Erythroblast (primary cell): ENCODE measurements at regions not wholly inside any gene's neighbourhood (a gene's known extent, or its start where the extent isn't known, plus 50 kb on each side); places are given as distances from the start of the nearest gene placed in this dataset.

Experiments used
- GATA1 ChIP-seq: IDR thresholded peaks from 2 replicates; pipeline ENCODE4 v1.6.1; 2011; ENCODE audit warnings: low read depth, mild to moderate bottlenecking, control low read depth, low read length, moderate library complexity
- POLR2A ChIP-seq: IDR thresholded peaks from 2 replicates; pipeline ENCODE4 v1.6.1; 2011; ENCODE audit warnings: mild to moderate bottlenecking, low read length

- TF ChIP-seq POLR2A (no peak), GATA1 (no peak)
These were observed 873.2 kb upstream of the NDST4 start for GRCh38 chr4:115986573-115986972.
